Neural cell (in vitro differentiated cells): ENCODE measurements at regions not wholly inside any gene's neighbourhood (a gene's known extent, or its start where the extent isn't known, plus 50 kb on each side); places are given as distances from the start of the nearest gene placed in this dataset.

ENCODE experiments used
- EP300 ChIP-seq: fragments of 450-650 bp; conservative IDR thresholded peaks from 2 replicates; pipeline ENCODE4 v1.6.1; 2014; ENCODE audit warnings: antibody characterized with exemption, mild to moderate bottlenecking, moderate library complexity; ENCODE audit not compliant: poor library complexity, severe bottlenecking
- EZH2 ChIP-seq: fragments of 200-600, 300-800 bp; shearing (Covaris generic), sonication (generic); IDR thresholded peaks from 2 replicates; pipeline ENCODE4 v1.6.1; 2014; ENCODE audit warnings: antibody characterized with exemption, low read length, borderline replicate concordance, mild to moderate bottlenecking; ENCODE audit not compliant: insufficient read depth, poor library complexity, severe bottlenecking
- POLR2AphosphoS5 ChIP-seq: IDR thresholded peaks from 2 replicates; pipeline ENCODE4 v1.6.1; 2012
- TF ChIP-seq, protein P1 (sequence below): fragments of 450-650 bp; IDR thresholded peaks from 2 replicates; pipeline ENCODE4 v1.5.1; 2014; ENCODE audit warnings: antibody characterized with exemption, mild to moderate bottlenecking, moderate library complexity; ENCODE audit not compliant: poor library complexity, severe bottlenecking

- TF ChIP-seq, protein P1, sequence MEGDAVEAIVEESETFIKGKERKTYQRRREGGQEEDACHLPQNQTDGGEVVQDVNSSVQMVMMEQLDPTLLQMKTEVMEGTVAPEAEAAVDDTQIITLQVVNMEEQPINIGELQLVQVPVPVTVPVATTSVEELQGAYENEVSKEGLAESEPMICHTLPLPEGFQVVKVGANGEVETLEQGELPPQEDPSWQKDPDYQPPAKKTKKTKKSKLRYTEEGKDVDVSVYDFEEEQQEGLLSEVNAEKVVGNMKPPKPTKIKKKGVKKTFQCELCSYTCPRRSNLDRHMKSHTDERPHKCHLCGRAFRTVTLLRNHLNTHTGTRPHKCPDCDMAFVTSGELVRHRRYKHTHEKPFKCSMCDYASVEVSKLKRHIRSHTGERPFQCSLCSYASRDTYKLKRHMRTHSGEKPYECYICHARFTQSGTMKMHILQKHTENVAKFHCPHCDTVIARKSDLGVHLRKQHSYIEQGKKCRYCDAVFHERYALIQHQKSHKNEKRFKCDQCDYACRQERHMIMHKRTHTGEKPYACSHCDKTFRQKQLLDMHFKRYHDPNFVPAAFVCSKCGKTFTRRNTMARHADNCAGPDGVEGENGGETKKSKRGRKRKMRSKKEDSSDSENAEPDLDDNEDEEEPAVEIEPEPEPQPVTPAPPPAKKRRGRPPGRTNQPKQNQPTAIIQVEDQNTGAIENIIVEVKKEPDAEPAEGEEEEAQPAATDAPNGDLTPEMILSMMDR: no peak
- TF ChIP-seq EP300 (no peak), POLR2AphosphoS5 (no peak), EZH2 (no peak)
Measured at GRCh38 chr15:59879506-59880265, 124.4 kb upstream of the FOXB1 start.
